H9 (cell line): ENCODE measurements at regions not wholly inside any gene's neighbourhood (a gene's known extent, or its start where the extent isn't known, plus 50 kb on each side); places are given as distances from the start of the nearest gene placed in this dataset.
"Not testable (repeated sequence)": the region's sequence is repeated elsewhere in the genome, so short reads cannot be mapped to it uniquely, and the experiment has no call there.

Source experiments
- DNase-seq: peaks from one replicate; pipeline ENCODE4 v3.0.0-alpha.2; 2017
- H2AFZ ChIP-seq: one replicate; pipeline ENCODE4 v1.6.1; 2013; ENCODE audit warnings: mild to moderate bottlenecking, low read length, control low read depth, moderate library complexity
- H2AK5ac ChIP-seq: 2 replicates; pipeline ENCODE4 v1.6.1; 2013; ENCODE audit warnings: low read length, control low read depth, mixed read lengths; ENCODE audit not compliant: insufficient read length
- H2BK120ac ChIP-seq: one replicate; pipeline ENCODE4 v1.6.1; 2013; ENCODE audit warnings: low read depth, mild to moderate bottlenecking, low read length, control low read depth, inconsistent platforms; ENCODE audit not compliant: poor library complexity, severe bottlenecking
- H2BK12ac ChIP-seq: 2 replicates; pipeline ENCODE4 v1.6.1; 2013; ENCODE audit warnings: low read length, control low read depth, mixed read lengths, low read depth; ENCODE audit not compliant: insufficient read length
- H2BK15ac ChIP-seq: 2 replicates; pipeline ENCODE4 v1.6.1; 2013; ENCODE audit warnings: low read depth, low read length, control low read depth
- H2BK20ac ChIP-seq: one replicate; pipeline ENCODE4 v1.6.1; 2013; ENCODE audit warnings: low read depth, mild to moderate bottlenecking, low read length, control low read depth, inconsistent platforms; ENCODE audit not compliant: poor library complexity, severe bottlenecking
- H2BK5ac ChIP-seq: 2 replicates; pipeline ENCODE4 v1.6.1; 2013; ENCODE audit warnings: low read length, control low read depth, mixed read lengths; ENCODE audit not compliant: insufficient read length
- H3K14ac ChIP-seq: 2 replicates; pipeline ENCODE4 v1.6.1; 2013; ENCODE audit warnings: low read length, control low read depth; ENCODE audit not compliant: insufficient read depth
- H3K18ac ChIP-seq: 2 replicates; pipeline ENCODE4 v1.6.1; 2013; ENCODE audit warnings: low read depth, mild to moderate bottlenecking, mixed read lengths, low read length, control low read depth; ENCODE audit not compliant: insufficient read length
- H3K23ac ChIP-seq: 2 replicates; pipeline ENCODE4 v1.6.1; 2013; ENCODE audit warnings: low read length, control low read depth, mixed read lengths, low read depth; ENCODE audit not compliant: insufficient read length
- H3K23me2 ChIP-seq: 2 replicates; pipeline ENCODE4 v1.6.1; 2013; ENCODE audit warnings: low read depth, mild to moderate bottlenecking, mixed read lengths, low read length, control low read depth; ENCODE audit not compliant: insufficient read length, poor library complexity, severe bottlenecking
- H3K27ac ChIP-seq: 2 replicates; pipeline ENCODE4 v1.5.1; 2013; ENCODE audit warnings: low read length, control low read depth, mixed read lengths, low read depth; ENCODE audit not compliant: insufficient read length
- H3K27me3 ChIP-seq: 2 replicates; pipeline ENCODE4 v1.6.1; 2013; ENCODE audit warnings: low read length, control low read depth, inconsistent platforms; ENCODE audit not compliant: insufficient read depth
- H3K4ac ChIP-seq: 2 replicates; pipeline ENCODE4 v1.6.1; 2013; ENCODE audit warnings: low read depth, mild to moderate bottlenecking, control low read depth, inconsistent platforms, low read length, moderate library complexity
- H3K4me1 ChIP-seq: 2 replicates; pipeline ENCODE4 v1.6.1; 2013; ENCODE audit warnings: low read length, control low read depth, inconsistent platforms; ENCODE audit not compliant: insufficient read depth
- H3K4me2 ChIP-seq: 2 replicates; pipeline ENCODE4 v1.6.1; 2013; ENCODE audit warnings: low read length, control low read depth, mixed read lengths; ENCODE audit not compliant: insufficient read length, insufficient read depth
- H3K56ac ChIP-seq: 2 replicates; pipeline ENCODE4 v1.6.1; 2013; ENCODE audit warnings: low read depth, mild to moderate bottlenecking, mixed read lengths, low read length, control low read depth; ENCODE audit not compliant: insufficient read length
- H3K79me1 ChIP-seq: 2 replicates; pipeline ENCODE4 v1.6.1; 2013; ENCODE audit warnings: low read depth, mild to moderate bottlenecking, moderate library complexity, low read length, control low read depth, inconsistent platforms; ENCODE audit not compliant: insufficient read depth, poor library complexity, severe bottlenecking
- H3K79me2 ChIP-seq: 2 replicates; pipeline ENCODE4 v1.6.1; 2013; ENCODE audit warnings: low read length, control low read depth, inconsistent platforms; ENCODE audit not compliant: insufficient read depth
- H3K9ac ChIP-seq: 2 replicates; pipeline ENCODE4 v1.6.1; 2013; ENCODE audit warnings: low read length, control low read depth, mixed read lengths; ENCODE audit not compliant: insufficient read length; ENCODE audit errors: extremely low read depth
- H3K9me3 ChIP-seq: one replicate; pipeline ENCODE4 v1.6.1; 2013; ENCODE audit warnings: low read depth, low read length, inconsistent platforms; ENCODE audit not compliant: control insufficient read depth
- H3T11ph ChIP-seq: one replicate; pipeline ENCODE4 v1.6.1; 2013; ENCODE audit warnings: mild to moderate bottlenecking, low read length, control low read depth, inconsistent platforms
- H4K20me1 ChIP-seq: one replicate; pipeline ENCODE4 v1.6.1; 2013; ENCODE audit not compliant: control insufficient read depth, insufficient read length, insufficient read depth
- H4K5ac ChIP-seq: 2 replicates; pipeline ENCODE4 v1.6.1; 2013; ENCODE audit warnings: low read depth, mild to moderate bottlenecking, mixed read lengths, low read length, control low read depth; ENCODE audit not compliant: insufficient read length
- H4K8ac ChIP-seq: replicated peaks from 2 replicates; pipeline ENCODE4 v1.6.1; 2013; ENCODE audit warnings: low read length, control low read depth, mixed read lengths, low read depth; ENCODE audit not compliant: insufficient read length
- H4K91ac ChIP-seq: 2 replicates; pipeline ENCODE4 v1.6.1; 2013; ENCODE audit warnings: low read depth, mild to moderate bottlenecking, moderate library complexity, mixed read lengths, low read length, control low read depth; ENCODE audit not compliant: insufficient read length
- H3K27ac Mint-ChIP-seq, 3 experiments: 2 replicates in 2 of 3; 3 replicates in 1 of 3; pipeline ENCODE4 v1.8.0; 2020 to 2021; ENCODE audit warnings: mixed read lengths in 3 of 3, mild to moderate bottlenecking in 1 of 3, moderate library complexity in 1 of 3
- H3K27me3 Mint-ChIP-seq: 2 replicates; pipeline ENCODE4 v1.8.0; 2021; ENCODE audit warnings: low read depth, mild to moderate bottlenecking, moderate library complexity, mixed read lengths
- H3K36me3 Mint-ChIP-seq, 3 experiments: 2 replicates in 2 of 3; 3 replicates in 1 of 3; pipeline ENCODE4 v1.8.0; 2020 to 2021; ENCODE audit warnings: low read depth in 3 of 3, mixed read lengths in 3 of 3; ENCODE audit not compliant: insufficient read depth in 1 of 3
- H3K4me1 Mint-ChIP-seq, 2 experiments: 2 replicates each; pipeline ENCODE4 v1.8.0; 2020; ENCODE audit warnings: mixed read lengths in 2 of 2
- H3K4me3 Mint-ChIP-seq, 2 experiments: 2 replicates in 1 of 2; 3 replicates in 1 of 2; pipeline ENCODE4 v1.8.0; 2020 to 2021; ENCODE audit warnings: mild to moderate bottlenecking in 2 of 2, mixed read lengths in 2 of 2, moderate library complexity in 1 of 2
- H3K9me3 Mint-ChIP-seq, 2 experiments: 2 replicates in 1 of 2; 3 replicates in 1 of 2; pipeline ENCODE4 v1.8.0; 2020; ENCODE audit warnings: mild to moderate bottlenecking in 2 of 2, mixed read lengths in 2 of 2, moderate library complexity in 1 of 2
- CTCF ChIP-seq: fragments of 200-600 bp; sonication (generic); conservative IDR thresholded peaks from 3 replicates; pipeline ENCODE4 v1.8.0; 2021; ENCODE audit warnings: antibody characterized with exemption, mild to moderate bottlenecking
- WGBS: extraction: QIAGEN DNeasy Blood & Tissue Kit; methylation state at CpG from one replicate; pipeline ENCODE4 v1.1.7; 2013; ENCODE audit warnings: missing lambda C conversion rate, low lambda C conversion rate, mixed read lengths; ENCODE audit not compliant: insufficient read length; ENCODE audit errors: extremely low coverage; 5-methylcytosine and 5-hydroxymethylcytosine counted together

- H2AFZ ChIP-seq: not testable (repeated sequence)
Observed at GRCh38 chr6:11416099-11416935, 121.2 kb upstream of the TMEM170B start.

More at GRCh38 chr6:11416099-11416935, 121.2 kb upstream of the TMEM170B start:
- not testable (repeated sequence) for H3K27ac ChIP-seq, H4K91ac ChIP-seq, H4K20me1 ChIP-seq, H3K79me2 ChIP-seq, H3K27me3 Mint-ChIP-seq, H3K9ac ChIP-seq, H3K4me1 ChIP-seq, H3K4me2 ChIP-seq, H3K23me2 ChIP-seq, H3K14ac ChIP-seq, H3K9me3 ChIP-seq, H4K5ac ChIP-seq, H3T11ph ChIP-seq, H3K56ac ChIP-seq, H2BK120ac ChIP-seq, H3K23ac ChIP-seq, H3K27me3 ChIP-seq, H3K4ac ChIP-seq, H3K18ac ChIP-seq, DNase-seq, H2BK5ac ChIP-seq, H2BK12ac ChIP-seq, H2AK5ac ChIP-seq, H2BK20ac ChIP-seq, H3K4me3 Mint-ChIP-seq, H4K8ac ChIP-seq, H3K4me1 Mint-ChIP-seq, H2BK15ac ChIP-seq, H3K79me1 ChIP-seq, H3K27ac Mint-ChIP-seq
- TF ChIP-seq CTCF: peak; percentile 38; the same call in 1 of the 3 replicates
- no CpG with 5 or more reads among the region's 7 CpGs for WGBS
- H3K36me3 Mint-ChIP-seq: peaks cover 0 to 13% (median 8%) of the 10 kb centered on the region in 3 experiments; a peak in 5 of 7 replicates
- H3K9me3 Mint-ChIP-seq: peaks cover 7 to 15% of the 10 kb centered on the region in 2 experiments; a peak in 3 of 5 replicates
